SK-N-DZ (cell line): ENCODE measurements at regions not wholly inside any gene's neighbourhood (a gene's known extent, or its start where the extent isn't known, plus 50 kb on each side); places are given as distances from the start of the nearest gene placed in this dataset.
"Not testable (repeated sequence)": the region's sequence is repeated elsewhere in the genome, so short reads cannot be mapped to it uniquely, and the experiment has no call there.

Experiments used
- DNase-seq: peaks from one replicate; pipeline ENCODE4 v3.0.0-alpha.2; 2015; ENCODE audit warnings: low spot score

DNA sequence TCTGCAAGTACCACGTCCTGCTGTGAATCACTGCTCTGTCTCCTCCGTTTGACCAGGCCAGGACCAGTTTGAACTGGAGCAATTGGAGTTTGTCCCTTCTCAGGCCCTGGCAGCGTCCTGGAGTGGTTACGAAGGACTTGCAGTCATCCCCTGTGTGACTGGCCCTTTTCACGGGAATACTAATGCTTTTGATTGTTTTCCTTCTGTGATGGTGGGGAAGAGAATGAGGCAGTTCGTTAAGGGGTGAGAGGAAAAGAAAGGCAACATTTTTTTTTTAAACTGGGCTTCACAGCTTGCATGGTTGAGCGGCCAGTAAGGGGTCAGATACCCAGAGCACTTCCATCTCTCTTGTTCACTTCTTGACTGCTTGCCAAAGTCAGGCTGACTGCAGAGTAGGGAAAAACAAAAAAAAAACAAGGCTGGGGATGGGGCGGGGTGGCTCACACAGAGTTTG is 153.5 kb upstream of the STK32A start:
- no peak for DNase-seq

DNA sequence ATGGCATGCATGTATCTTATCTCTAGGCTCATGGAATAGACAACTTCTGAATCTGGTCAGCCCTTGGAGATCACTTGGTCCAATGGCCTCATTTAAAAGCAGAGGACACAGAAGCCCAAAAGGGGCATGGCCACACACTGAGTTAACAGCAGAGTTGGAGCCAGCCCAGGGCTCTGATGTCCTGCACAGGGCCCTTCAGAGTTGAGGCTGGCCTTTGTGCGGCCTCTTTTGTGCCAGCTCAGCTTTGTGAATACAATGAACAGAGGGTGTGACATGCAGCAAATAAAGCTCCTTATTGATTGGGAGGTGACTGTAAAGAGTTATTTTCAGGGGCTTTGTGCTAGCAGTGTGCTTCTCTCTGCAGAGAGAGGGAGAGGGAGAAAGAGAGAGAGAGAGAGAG is 150.1 kb upstream of the STK32A start:
- DNase-seq: no peak

DNA sequence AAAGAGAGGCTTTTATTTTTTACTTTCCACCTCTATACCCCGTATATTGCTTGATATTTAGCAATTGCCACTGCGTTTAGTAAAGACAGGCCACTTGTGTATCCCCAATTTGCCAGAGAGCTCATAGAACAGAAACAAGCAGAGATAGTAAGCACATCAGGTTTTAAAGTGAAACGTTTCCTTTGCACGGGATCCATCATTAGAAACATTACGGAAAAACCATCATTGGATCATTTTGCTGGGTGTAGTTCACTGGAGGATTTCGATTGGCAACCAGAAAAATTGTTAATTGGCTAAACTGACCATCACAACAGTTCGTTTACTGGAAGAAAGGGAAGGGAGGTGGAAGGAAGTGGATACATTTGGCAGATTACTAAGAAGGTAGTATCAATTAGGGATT is 149.4 kb upstream of the STK32A start:
- no peak for DNase-seq

DNA sequence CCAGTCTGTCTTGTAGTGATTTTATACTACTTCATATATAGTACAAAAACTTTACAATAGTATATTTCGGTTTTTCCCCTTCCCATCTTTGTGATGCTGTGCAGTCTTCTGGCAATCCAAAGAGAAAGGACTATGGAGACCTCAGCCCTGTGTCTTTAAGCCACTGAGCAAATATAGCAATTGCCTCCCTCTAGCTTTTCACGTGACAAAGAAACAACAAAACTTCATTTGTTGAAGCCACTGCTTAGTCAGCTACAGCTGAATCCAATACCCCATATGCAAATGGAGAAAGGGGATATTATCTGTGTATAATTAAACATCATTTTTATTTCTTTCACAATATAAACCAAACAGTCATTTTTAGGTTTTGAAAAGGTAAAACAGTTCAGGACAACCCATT is 142.8 kb upstream of the STK32A start:
- DNase-seq: no peak

DNA sequence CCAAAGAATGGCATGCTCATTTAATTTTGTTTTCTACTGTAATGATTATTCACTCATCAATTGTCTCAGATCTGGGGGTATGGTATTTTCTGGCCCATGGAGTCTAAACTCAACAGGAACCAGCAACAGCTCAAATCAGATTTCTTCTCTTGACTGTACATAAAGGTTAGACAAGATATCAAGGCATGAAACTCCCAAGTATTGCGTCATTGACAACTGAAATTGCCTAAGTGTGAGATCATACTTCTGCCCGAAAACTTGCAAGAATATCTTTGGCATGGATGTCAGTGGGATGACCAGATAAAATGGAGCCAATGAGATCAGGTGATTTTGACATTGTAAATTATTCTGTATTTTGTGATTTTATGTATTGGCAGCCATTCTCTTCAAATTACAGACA is 141.7 kb upstream of the STK32A start:
- DNase-seq: no peak

DNA sequence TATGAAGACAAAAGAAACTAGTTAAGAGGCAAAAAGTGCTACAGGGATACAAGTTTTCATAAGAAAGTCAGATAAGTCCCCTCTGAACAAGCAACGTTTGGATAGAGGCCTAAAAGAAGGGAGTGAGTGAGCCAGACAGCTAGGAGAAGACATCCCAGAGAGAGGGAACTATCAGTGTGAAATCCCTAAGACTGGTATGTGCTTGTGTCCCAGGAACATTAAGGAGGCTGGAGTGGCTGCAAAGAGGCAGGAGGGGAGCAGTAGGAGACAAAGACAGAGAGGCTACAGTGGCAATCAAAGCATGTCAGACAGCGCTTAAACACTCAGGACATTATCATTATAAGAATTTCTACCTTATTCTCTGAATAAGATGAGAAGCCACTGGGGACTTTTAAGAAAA is 139.1 kb upstream of the STK32A start:
- DNase-seq: no peak

DNA sequence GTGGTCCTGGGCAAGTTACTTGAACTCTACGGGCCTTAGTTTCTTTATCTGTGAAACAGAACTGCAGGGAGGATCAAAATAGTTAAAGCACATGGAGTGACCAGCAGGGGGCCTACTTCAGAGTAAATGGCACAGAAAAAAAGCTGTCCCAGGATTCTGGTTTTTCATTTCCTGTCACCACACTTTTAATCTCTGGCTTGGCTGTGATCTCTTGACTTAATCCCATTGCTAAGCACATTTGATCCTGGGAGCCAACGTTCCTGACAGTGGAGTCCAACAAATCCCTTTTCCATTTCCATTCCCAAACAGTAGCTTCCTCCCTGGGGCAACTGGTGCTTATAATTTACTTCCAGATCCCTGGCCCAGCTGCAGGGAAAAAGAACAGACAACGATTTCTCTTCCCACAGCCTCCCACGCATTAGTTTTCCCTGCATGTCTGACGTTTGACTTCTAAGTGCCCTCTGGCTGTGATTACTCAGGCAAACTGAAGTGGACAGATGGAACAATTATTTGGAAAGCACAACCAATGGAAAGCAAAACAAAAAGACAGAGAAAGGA is 136.5 kb upstream of the STK32A start:
- peak; percentile 83 for DNase-seq

DNA sequence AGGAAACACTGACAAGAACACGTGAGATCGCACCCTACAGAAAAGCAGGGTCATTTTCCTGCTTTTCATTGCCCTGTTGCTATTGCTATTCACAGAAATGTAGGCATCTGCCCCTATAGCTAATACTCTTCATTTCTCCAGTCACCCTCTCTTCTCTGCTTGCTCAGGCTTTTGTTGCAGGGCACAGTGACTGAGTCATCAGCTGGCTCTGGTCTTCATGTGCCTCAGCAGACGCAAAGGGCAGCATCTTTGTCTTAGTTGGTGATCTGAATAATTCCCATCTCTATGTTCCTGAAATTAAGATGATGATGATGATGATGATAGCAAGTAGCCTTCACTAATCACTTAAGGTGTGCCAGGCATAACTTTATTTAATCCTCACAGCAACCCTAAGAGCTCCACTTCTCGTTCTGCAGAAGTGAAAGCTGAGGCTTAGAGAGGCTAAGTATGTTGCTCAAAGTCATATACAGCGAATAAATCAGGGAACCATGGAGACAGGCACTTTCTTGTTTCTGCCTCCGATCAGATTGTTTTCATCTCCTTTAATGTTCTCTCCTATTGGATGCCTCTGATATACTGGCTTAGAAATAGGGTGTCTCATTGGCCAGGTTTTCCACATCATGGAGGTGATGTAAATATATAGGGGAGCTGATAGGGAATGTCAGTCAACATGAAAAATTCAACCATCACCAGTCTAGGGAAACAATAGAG is 133.0 kb upstream of the STK32A start:
- DNase-seq: no peak

DNA sequence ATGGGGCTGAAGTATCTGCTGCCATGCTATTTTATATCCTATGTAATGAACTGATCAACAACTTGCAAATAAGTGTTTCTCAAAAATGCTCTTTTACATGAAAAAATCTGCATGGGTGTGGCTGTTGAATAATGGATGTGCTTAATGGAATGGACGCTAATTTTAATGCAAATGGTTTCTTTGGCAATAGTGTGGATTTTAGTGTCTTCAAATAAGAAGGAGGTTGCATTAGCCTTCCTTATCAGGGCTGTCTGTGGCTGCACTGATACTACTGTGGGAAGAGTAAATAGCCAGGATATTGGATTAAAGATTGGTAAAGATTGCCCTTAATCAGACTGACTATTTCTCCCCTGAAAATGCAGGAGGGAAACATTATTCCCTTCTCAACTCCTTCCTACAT is 121.9 kb upstream of the STK32A start:
- DNase-seq: no peak

DNA sequence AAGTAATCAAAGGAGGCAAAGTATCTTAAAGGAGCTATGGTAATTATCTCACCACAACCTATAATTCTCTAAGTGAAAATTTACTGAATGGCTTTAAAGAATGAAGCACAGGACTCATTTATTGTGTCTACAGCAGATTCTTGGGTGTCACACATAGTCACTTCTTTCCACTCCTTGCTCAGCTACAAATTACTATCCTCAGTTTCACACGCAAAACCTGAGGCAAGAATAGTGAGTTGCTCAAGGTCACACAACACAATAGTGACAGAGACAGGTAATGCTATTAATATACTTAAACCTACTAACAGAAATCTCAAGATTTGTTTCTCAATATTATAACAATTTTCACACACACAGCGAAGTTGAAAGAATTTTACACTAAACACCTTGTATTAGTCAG is 120.9 kb upstream of the STK32A start:
- no peak for DNase-seq

DNA sequence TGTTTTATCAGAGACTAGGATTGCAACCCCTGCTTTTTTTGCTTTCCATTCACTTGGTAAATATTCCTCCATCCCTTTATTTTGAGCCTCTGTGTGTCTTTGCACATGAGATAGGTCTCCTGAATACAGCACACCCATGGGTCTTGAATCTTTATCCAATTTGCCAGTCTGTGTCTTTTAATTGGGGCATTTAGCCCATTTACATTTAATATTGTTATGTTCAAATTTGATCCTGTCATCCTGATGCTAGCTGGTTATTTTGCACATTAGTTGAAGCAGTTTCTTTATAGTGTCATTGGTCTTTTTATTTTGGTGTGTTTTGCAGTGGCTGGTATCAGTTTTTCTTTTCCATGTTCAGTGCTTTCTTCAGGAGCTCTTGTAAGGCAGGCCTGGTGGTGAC is 95.1 kb upstream of the STK32A start:
- not testable (repeated sequence) for DNase-seq

DNA sequence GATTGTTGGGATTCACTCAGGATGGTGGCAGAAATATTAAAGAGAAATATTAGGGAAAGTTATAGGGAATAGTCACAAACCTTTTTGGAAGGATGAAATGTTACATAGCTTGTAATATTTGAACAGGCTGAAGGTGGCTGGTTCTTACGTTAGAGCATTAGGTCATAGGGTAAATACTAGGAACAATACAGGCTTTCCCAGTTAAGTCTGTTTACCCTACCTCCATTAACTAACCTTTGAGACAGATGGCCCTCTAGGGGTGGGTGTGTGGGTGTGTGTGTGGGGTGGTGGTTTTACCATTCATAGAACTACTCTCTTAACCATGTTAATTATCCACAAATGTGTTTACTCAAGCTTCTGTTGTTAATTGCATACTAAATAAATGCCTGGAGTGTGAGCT is 94.3 kb upstream of the STK32A start:
- DNase-seq: no peak

DNA sequence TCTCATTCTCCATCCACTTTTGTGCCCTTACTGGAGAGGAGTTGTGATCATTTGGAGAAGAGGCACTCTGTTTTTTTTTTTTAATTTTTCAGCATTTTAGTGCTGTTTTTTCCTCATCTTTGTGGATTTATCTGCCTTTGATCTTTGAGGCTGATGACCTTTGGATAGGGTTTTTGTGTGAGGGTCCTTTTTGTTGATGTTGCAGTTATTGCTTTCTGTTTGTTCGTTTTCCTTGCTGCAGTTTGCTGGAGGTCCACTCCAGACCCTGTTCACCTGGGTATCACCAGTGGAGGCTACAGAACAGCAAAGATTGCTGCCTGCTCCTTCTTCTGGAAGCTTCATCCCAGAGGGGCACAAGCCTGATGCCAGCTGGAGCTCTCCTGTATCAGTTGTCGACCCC is 93.2 kb upstream of the STK32A start:
- DNase-seq: not testable (repeated sequence)

DNA sequence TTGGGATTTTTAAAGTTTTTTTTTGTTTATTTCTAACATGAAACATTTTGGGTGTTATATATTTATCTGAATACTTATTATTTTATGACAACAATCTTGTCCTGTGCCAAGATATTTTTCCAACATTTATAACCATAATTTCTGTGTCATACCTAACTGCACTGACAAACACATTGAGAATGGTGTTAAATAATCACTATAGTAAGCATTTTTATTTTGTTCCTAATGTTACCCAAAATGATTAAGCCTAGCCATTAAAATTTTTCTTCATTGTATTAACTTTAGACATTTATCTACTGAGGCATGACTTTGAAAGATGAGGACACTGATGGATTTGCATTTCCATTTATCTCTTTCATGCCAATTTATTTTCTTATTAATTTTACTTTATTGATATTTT is 91.6 kb upstream of the STK32A start:
- no peak for DNase-seq

DNA sequence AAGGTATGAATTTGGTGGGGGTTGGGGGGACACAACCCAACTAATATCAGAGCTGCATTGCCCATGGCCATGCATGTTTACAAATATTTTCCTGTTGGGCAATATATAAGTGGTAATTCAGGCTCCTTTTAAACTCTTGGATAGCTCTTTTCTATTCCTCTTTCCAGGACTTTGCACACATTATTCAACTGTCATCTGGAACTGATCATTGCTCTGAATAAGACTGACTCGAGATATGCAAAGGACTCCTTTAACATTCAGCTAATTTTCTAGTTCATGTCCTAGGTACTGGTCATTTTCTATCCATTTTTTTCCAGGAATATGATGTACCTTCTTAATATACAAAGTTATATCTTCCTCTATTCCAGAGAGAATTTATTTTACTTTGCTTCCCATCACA is 89.5 kb upstream of the STK32A start:
- no peak for DNase-seq

DNA sequence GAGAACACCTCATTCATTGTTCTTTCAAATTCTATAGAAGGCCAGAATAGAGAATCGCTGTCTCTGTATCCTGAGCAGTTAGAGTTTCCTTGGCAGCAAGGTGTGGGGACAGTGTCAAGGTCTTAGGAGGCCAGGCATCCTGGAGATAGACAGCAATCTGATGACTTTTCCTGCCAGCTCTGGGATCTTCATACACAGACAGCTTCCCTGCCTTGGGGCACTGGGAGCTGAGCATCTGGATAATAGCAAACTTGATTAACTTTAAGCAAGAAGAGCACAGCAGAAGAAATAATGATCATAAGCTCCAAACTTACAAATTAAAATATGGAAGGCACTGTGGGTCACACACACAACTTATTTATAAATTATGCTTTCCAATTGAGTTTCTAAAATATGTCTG is 86.1 kb upstream of the STK32A start:
- peak; percentile 79 for DNase-seq

DNA sequence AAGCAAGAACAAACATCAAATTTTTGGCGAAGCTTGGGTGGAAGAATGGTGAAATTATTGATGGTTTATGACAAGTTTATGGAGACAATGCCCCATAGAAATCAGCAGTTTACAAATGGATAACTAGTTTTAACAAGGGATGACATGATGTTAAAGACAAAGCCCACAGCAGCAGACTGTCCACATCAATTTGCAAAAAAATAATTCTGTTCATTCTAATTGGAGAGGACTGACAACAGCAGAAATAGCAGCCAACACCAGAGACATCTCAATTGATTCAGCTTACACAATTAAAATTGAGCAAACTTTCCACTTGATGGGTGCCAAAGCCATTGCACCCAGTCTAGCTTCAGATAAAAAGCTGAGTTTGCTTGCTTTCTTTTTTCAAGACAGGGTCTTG is 82.7 kb upstream of the STK32A start:
- no peak for DNase-seq

DNA sequence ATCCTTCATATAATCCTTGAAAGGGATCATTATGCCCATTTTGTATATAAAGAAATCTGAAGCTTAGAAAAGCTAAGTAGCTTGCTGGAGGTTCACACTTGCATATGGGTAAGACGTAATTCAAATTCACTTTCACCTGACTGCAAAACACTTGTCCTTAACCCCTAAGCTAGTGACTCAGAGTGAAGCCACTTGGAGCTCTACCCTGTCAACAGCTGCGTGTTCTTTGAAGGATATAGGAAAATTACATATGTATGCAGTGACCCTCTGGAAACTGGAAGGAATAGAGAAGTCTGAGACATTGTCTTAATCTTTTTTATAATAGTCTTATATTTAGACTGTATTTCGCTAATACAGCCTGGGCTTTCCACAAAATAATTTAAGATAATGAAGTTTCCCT is 80.0 kb upstream of the STK32A start:
- no peak for DNase-seq

DNA sequence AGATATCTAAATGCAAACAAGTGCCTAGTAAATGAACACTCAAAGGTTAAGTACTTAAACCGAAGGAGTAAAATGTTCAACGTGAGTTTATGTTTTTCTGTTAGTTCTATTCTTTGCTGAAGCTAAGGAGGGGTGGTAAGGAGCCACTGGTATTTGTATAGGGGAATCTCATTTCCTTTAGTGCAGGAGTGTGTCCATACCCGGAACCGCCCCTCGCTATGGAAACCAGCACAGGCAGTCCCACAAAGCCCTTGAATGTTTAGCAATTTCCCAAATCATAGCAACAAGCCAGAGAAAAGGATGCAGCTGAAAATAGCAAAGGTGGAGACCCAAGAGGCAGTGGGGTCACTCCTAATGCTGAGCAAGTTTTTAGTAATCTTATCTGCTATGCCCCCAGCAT is 78.8 kb upstream of the STK32A start:
- DNase-seq: no peak

DNA sequence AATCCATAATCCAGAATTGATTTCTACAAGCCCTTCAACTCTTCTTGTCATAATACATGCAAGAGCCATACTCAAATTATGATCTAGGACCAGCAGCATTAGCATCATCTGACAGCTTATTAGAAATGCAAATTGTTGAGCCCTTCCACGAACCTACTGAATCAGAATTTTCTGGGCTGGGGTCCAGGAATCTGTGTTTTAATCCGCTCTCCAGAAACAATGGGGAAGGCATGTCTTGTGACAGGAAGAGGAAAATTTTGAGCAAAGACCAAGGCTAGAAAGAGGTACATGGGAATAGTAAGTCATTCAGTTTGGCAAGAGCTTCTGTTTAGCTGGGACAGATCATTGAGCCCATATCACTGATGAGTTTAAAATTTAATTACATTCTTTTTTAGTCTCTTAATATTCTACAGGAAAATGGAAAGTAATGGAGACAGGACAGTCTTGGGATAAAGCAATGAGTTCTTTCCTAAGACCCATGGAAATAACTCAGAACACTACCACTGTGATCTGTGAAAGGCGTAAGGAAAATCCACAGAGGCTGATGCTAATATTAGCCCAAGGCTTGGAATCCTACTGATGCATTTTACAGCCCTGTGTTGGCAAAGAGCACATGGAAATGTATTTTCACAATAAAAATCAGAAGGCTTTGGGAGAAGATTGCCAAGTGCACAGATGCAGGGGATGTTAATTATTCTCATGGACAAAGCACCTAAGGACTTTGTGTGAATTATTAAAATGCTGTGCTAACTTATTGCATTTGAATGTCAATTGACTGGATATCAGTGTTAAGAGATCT is 73.7 kb upstream of the STK32A start:
- DNase-seq: no peak

DNA sequence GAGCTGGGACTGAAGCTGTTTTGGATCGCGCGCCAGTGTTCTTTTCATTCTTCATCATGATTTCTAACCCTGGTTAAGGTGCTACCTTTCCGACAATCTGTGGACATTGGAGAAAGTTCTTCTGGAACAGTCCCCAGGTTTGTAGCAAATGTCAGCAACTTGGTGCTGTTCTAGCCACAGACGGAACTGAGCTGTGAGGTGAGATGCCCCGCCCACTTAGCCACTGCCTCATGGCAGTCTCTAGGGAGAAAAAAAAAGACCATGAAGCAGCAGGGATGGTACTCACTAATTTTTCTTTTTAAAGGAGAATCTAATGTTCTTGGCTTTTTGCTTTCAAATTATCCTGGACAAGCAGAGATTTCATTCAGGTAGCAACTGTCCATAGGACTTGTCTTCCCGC is 72.1 kb upstream of the STK32A start:
- DNase-seq: no peak

DNA sequence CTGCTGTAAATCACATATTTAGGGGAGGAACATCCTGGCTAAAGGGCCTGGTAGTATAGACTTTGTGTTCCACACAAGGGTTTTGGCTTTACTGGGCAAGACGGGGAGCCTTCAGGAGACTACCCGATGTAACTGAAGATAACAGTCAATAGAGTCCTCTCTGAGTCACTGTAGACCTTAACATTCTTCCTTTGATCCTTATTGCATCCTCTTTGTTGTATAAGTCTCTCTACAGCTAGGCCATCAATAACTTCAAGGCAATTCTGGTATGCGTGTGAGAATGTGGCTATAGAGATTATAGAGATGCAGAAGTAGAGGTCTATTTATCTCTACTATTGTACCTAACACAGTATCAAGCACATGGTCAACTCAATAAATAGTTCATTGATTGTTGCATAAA is 67.3 kb upstream of the STK32A start:
- DNase-seq: no peak
